GM21447 (cell line): ENCODE measurements at regions not wholly inside any gene's neighbourhood (a gene's known extent, or its start where the extent isn't known, plus 50 kb on each side); places are given as distances from the start of the nearest gene placed in this dataset.
"Not testable (repeated sequence)": the region's sequence is repeated elsewhere in the genome, so short reads cannot be mapped to it uniquely, and the experiment has no call there.

Source experiments
- ATAC-seq: cut with Tn5 transposase; IDR thresholded peaks from one replicate; pipeline ENCODE4 v1.9.1; 2021; ENCODE audit not compliant: unreplicated experiment

GRCh38 chr9:104323967-104324694, 179.9 kb upstream of the OR13F1 start:
- not testable (repeated sequence) for ATAC-seq

- no peak for ATAC-seq
Measured at GRCh38 chr9:104326912-104327311, 177.2 kb upstream of the OR13F1 start.

GRCh38 chr9:104329245-104329644, 174.8 kb upstream of the OR13F1 start:
- no peak for ATAC-seq

GRCh38 chr9:104330841-104331240, 173.2 kb upstream of the OR13F1 start:
- ATAC-seq = no peak

- ATAC-seq = no peak
Measured at GRCh38 chr9:104334549-104334948, 169.5 kb upstream of the OR13F1 start.

- no peak for ATAC-seq
Measured at GRCh38 chr9:104339692-104340091, 164.4 kb upstream of the OR13F1 start.

GRCh38 chr9:104342552-104342951, 161.5 kb upstream of the OR13F1 start:
- ATAC-seq = no peak

- ATAC-seq = no peak
Measured at GRCh38 chr9:104345061-104345460, 159.0 kb upstream of the OR13F1 start.

- no peak for ATAC-seq
Measured at GRCh38 chr9:104350541-104350940, 153.5 kb upstream of the OR13F1 start.

- ATAC-seq = no peak
Measured at GRCh38 chr9:104351726-104352125, 152.3 kb upstream of the OR13F1 start.

GRCh38 chr9:104361207-104361606, 142.9 kb upstream of the OR13F1 start:
- ATAC-seq = no peak

- no peak for ATAC-seq
Measured at GRCh38 chr9:104362912-104363472, 141.1 kb upstream of the OR13F1 start.

GRCh38 chr9:104367507-104367906, 136.6 kb upstream of the OR13F1 start:
- ATAC-seq = no peak

GRCh38 chr9:104368318-104368717, 135.7 kb upstream of the OR13F1 start:
- not testable (repeated sequence) for ATAC-seq

GRCh38 chr9:104374711-104375110, 129.4 kb upstream of the OR13F1 start:
- ATAC-seq = no peak

GRCh38 chr9:104386013-104386412, 118.0 kb upstream of the OR13F1 start:
- no peak for ATAC-seq

- peak; percentile 76 for ATAC-seq
Measured at GRCh38 chr9:104386425-104387069, 117.5 kb upstream of the OR13F1 start.

- no peak for ATAC-seq
Measured at GRCh38 chr9:104388071-104388470, 116.0 kb upstream of the OR13F1 start.

- no peak for ATAC-seq
Measured at GRCh38 chr9:104389341-104389740, 114.7 kb upstream of the OR13F1 start.

- not testable (repeated sequence) for ATAC-seq
Measured at GRCh38 chr9:104394901-104395300, 109.2 kb upstream of the OR13F1 start.

- no peak for ATAC-seq
Measured at GRCh38 chr9:104412238-104412637, 91.8 kb upstream of the OR13F1 start.

- ATAC-seq = no peak
Measured at GRCh38 chr9:104416470-104416869, 87.6 kb upstream of the OR13F1 start.
